Astrocyte of the cerebellum (primary cell): ENCODE measurements at regions not wholly inside any gene's neighbourhood (a gene's known extent, or its start where the extent isn't known, plus 50 kb on each side); places are given as distances from the start of the nearest gene placed in this dataset.
A peak's percentile ranks its signal among the peaks of the same experiment; 100 is the strongest.

ENCODE experiments used
- DNase-seq: peaks from one replicate; pipeline ENCODE4 v3.0.0-alpha.2; 2011; ENCODE audit warnings: low read depth
- H3K4me3 ChIP-seq: 2 replicates; pipeline ENCODE4 v1.5.1; 2011; ENCODE audit warnings: mild to moderate bottlenecking, low read depth, low read length, moderate library complexity
- CTCF ChIP-seq: IDR thresholded peaks from 2 replicates; pipeline ENCODE4 v1.5.1; 2012; ENCODE audit warnings: low read length, low read depth, moderate library complexity, mild to moderate bottlenecking; ENCODE audit errors: missing control alignments
- in situ Hi-C: cut with HindIII; loops from 2 replicates; pipeline ENCODE4 v1.10.0; 2017; ENCODE audit warnings: low sequenced_read_pairs

GRCh38 chr7:17421941-17422340 is 123.5 kb downstream of the AHR start:
- no peak for DNase-seq
- in situ Hi-C loops, result no loop called here
- no peak overlapping the region for H3K4me3 ChIP-seq
- TF ChIP-seq CTCF, result no peak

GRCh38 chr7:17422966-17423365 is 124.5 kb downstream of the AHR start:
- H3K4me3 ChIP-seq, result no peak overlapping the region
- peak; percentile 90 for DNase-seq
- in situ Hi-C loops, result no loop called here
- no peak for TF ChIP-seq CTCF

- no peak for DNase-seq
- no peak for TF ChIP-seq CTCF
- no peak overlapping the region for H3K4me3 ChIP-seq
- in situ Hi-C loops, result no loop called here
Measured at GRCh38 chr7:17427924-17428323, 129.5 kb downstream of the AHR start.

- no peak for DNase-seq
- H3K4me3 ChIP-seq, result no peak overlapping the region
- in situ Hi-C loops, result no loop called here
- no peak for TF ChIP-seq CTCF
Measured at GRCh38 chr7:17429579-17429978, 131.1 kb downstream of the AHR start.

- no peak for TF ChIP-seq CTCF
- no peak overlapping the region for H3K4me3 ChIP-seq
- in situ Hi-C loops, result no loop called here
Measured at GRCh38 chr7:17432793-17433192, 134.3 kb downstream of the AHR start.

GRCh38 chr7:17434191-17434590 is 135.7 kb downstream of the AHR start:
- TF ChIP-seq CTCF, result no peak
- DNase-seq, result no peak
- no peak overlapping the region for H3K4me3 ChIP-seq
- in situ Hi-C loops, result no loop called here

More at GRCh38 chr7:17432793-17433192, 134.3 kb downstream of the AHR start:
- DNase-seq, result no peak

GRCh38 chr7:17434841-17435692 is 136.6 kb downstream of the AHR start:
- TF ChIP-seq CTCF, result no peak
- in situ Hi-C loops, result no loop called here
- no peak for DNase-seq
- H3K4me3 ChIP-seq, result no peak overlapping the region
